Ovary (tissue), 3 donors: ENCODE measurements at regions not wholly inside any gene's neighbourhood (a gene's known extent, or its start where the extent isn't known, plus 50 kb on each side); places are given as distances from the start of the nearest gene placed in this dataset.

Experiments used
- EP300 ChIP-seq: sonication (generic); formaldehyde crosslinking; IDR thresholded peaks from one replicate; pipeline ENCODE4 v1.6.1; 2017; ENCODE audit warnings: antibody characterized with exemption
- POLR2A ChIP-seq: fragments of 450-650 bp; IDR thresholded peaks from one replicate; pipeline ENCODE4 v1.6.1; 2017; ENCODE audit warnings: antibody characterized with exemption, mild to moderate bottlenecking, moderate library complexity
- TF ChIP-seq, protein P1 (sequence below), 3 donors: fragments of 450-650 bp in 2 of 3; fragments of 200-600 bp in 1 of 3; IDR thresholded peaks; one replicate each; pipeline versions ENCODE4 v1.5.1 to v1.8.0; 2016 to 2022; ENCODE audit warnings: antibody characterized with exemption in 3 of 3, mild to moderate bottlenecking in 1 of 3
- donor health status: DM: no; HTN: no; CAD: no.

DNA sequence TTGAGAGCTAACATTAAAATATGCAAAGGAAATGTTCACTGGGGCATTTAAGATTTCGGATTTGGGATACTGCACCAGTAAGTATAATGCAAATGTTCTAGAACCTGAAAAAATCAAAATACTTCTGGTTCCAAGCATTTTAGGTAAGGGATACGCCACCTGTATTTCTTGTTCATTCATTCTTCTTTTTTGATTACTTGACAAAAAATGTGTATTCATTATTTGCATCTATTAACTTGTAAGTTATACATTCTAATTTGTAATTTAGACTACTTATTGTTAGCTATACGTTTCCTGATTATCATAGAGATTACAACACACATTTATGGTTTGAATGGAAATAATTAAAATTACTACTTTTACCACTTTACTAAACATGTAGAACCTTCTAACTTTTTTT lies 486.9 kb downstream of the SOX5 start:
- TF ChIP-seq POLR2A (no peak), EP300 (no peak)
- TF ChIP-seq, protein P1, sequence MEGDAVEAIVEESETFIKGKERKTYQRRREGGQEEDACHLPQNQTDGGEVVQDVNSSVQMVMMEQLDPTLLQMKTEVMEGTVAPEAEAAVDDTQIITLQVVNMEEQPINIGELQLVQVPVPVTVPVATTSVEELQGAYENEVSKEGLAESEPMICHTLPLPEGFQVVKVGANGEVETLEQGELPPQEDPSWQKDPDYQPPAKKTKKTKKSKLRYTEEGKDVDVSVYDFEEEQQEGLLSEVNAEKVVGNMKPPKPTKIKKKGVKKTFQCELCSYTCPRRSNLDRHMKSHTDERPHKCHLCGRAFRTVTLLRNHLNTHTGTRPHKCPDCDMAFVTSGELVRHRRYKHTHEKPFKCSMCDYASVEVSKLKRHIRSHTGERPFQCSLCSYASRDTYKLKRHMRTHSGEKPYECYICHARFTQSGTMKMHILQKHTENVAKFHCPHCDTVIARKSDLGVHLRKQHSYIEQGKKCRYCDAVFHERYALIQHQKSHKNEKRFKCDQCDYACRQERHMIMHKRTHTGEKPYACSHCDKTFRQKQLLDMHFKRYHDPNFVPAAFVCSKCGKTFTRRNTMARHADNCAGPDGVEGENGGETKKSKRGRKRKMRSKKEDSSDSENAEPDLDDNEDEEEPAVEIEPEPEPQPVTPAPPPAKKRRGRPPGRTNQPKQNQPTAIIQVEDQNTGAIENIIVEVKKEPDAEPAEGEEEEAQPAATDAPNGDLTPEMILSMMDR (IDR thresholded peaks at IDR 0.05): no peak
